ENCODE measurements at regions not wholly inside any gene's neighbourhood (a gene's known extent, or its start where the extent isn't known, plus 50 kb on each side); places are given as distances from the start of the nearest gene placed in this dataset.
A peak's percentile ranks its signal among the peaks of the same experiment; 100 is the strongest.

GRCh38 chr4:28799696-28800095 lies 1920.5 kb upstream of the PCDH7 start:
- Histone ChIP-seq H3K27ac (ENCODE audit: low read depth, low read length) (no peak overlapping the region), H4K20me1 (ENCODE audit: insufficient read depth, low read length) (no peaks in the 10 kb centered on the region), H3K4me3 (ENCODE audit: insufficient read depth, low read length) (no peak overlapping the region), H2AFZ (ENCODE audit: low read length) (no peak overlapping the region), H3K36me3 (ENCODE audit: insufficient read depth, low read length) (no peaks in the 10 kb centered on the region), H3K4me1 (ENCODE audit: insufficient read depth, low read length) (no peaks in the 10 kb centered on the region), H3K79me2 (ENCODE audit: insufficient read depth, low read length) (no peaks in the 10 kb centered on the region), H3K4me2 (ENCODE audit: insufficient read depth, low read length) (no peak overlapping the region), H3K9me3 (ENCODE audit: low read depth, low read length) (no peaks in the 10 kb centered on the region), H3K27me3 (ENCODE audit: insufficient read depth, low read length) (no peaks in the 10 kb centered on the region)
- TF ChIP-seq CTCF (IDR thresholded peaks at IDR 0.05; ENCODE audit: extremely low read depth, low read depth, low read length) = no peak
- DNase-seq (ENCODE audit: insufficient read length, low spot score, missing footprints) = no peak

GRCh38 chr4:28811025-28811424 lies 1909.1 kb upstream of the PCDH7 start:
- H3K4me3 ChIP-seq (ENCODE audit: insufficient read depth, low read length) = no peak overlapping the region
- no peaks in the 10 kb centered on the region for H3K36me3 ChIP-seq (ENCODE audit: insufficient read depth, low read length)
- H3K27me3 ChIP-seq (ENCODE audit: insufficient read depth, low read length) = no peaks in the 10 kb centered on the region

GRCh38 chr4:28822163-28822562 lies 1898.0 kb upstream of the PCDH7 start:
- H3K4me3 ChIP-seq (ENCODE audit: insufficient read depth, low read length) = no peak overlapping the region
- no peak overlapping the region for H3K4me2 ChIP-seq (ENCODE audit: insufficient read depth, low read length)
- H3K27me3 ChIP-seq (ENCODE audit: insufficient read depth, low read length) = no peaks in the 10 kb centered on the region
- TF ChIP-seq CTCF (IDR thresholded peaks at IDR 0.05; ENCODE audit: extremely low read depth, low read depth, low read length) = no peak
- no peaks in the 10 kb centered on the region for H3K4me1 ChIP-seq (ENCODE audit: insufficient read depth, low read length)
- no peaks in the 10 kb centered on the region for H3K36me3 ChIP-seq (ENCODE audit: insufficient read depth, low read length)
- H3K9me3 ChIP-seq (ENCODE audit: low read depth, low read length) = no peaks in the 10 kb centered on the region
- no peak overlapping the region for H3K27ac ChIP-seq (ENCODE audit: low read depth, low read length)
- no peaks in the 10 kb centered on the region for H4K20me1 ChIP-seq (ENCODE audit: insufficient read depth, low read length)
- no peak overlapping the region for H2AFZ ChIP-seq (ENCODE audit: low read length)
- H3K79me2 ChIP-seq (ENCODE audit: insufficient read depth, low read length) = no peaks in the 10 kb centered on the region
- peak; percentile 18 for DNase-seq (ENCODE audit: insufficient read length, low spot score, missing footprints)

More at GRCh38 chr4:28811025-28811424, 1909.1 kb upstream of the PCDH7 start:
- Histone ChIP-seq H2AFZ (ENCODE audit: low read length) (no peak overlapping the region), H3K9me3 (ENCODE audit: low read depth, low read length) (peaks cover 2% of the 10 kb centered on the region), H4K20me1 (ENCODE audit: insufficient read depth, low read length) (no peaks in the 10 kb centered on the region), H3K4me2 (ENCODE audit: insufficient read depth, low read length) (no peak overlapping the region), H3K79me2 (ENCODE audit: insufficient read depth, low read length) (no peaks in the 10 kb centered on the region), H3K4me1 (ENCODE audit: insufficient read depth, low read length) (no peaks in the 10 kb centered on the region), H3K27ac (ENCODE audit: low read depth, low read length) (no peak overlapping the region)
- no peak for TF ChIP-seq CTCF (IDR thresholded peaks at IDR 0.05; ENCODE audit: extremely low read depth, low read depth, low read length)
- DNase-seq (ENCODE audit: insufficient read length, low spot score, missing footprints) = no peak

GRCh38 chr4:28827866-28828265 lies 1892.3 kb upstream of the PCDH7 start:
- Histone ChIP-seq H4K20me1 (ENCODE audit: insufficient read depth, low read length) (no peaks in the 10 kb centered on the region), H3K4me2 (ENCODE audit: insufficient read depth, low read length) (no peak overlapping the region), H3K79me2 (ENCODE audit: insufficient read depth, low read length) (no peaks in the 10 kb centered on the region), H3K27me3 (ENCODE audit: insufficient read depth, low read length) (no peaks in the 10 kb centered on the region), H3K36me3 (ENCODE audit: insufficient read depth, low read length) (no peaks in the 10 kb centered on the region), H2AFZ (ENCODE audit: low read length) (no peak overlapping the region), H3K9me3 (ENCODE audit: low read depth, low read length) (no peaks in the 10 kb centered on the region), H3K4me1 (ENCODE audit: insufficient read depth, low read length) (no peaks in the 10 kb centered on the region), H3K4me3 (ENCODE audit: insufficient read depth, low read length) (no peak overlapping the region), H3K27ac (ENCODE audit: low read depth, low read length) (no peak overlapping the region)
- no peak for TF ChIP-seq CTCF (IDR thresholded peaks at IDR 0.05; ENCODE audit: extremely low read depth, low read depth, low read length)
- no peak for DNase-seq (ENCODE audit: insufficient read length, low spot score, missing footprints)
